ENCODE measurements at regions not wholly inside any gene's neighbourhood (a gene's known extent, or its start where the extent isn't known, plus 50 kb on each side); places are given as distances from the start of the nearest gene placed in this dataset.

- ATAC-seq: no peak
- TF ChIP-seq CSDC2 (CRISPR knock-in tag; IDR thresholded peaks at IDR 0.05) (no peak), ZNF565 (CRISPR knock-in tag; conservative IDR thresholded peaks at IDR 0.05; ENCODE audit: low read depth) (no peak)
These were observed 134.6 kb upstream of the ECI2 start for GRCh38 chr6:4270001-4270400.

GRCh38 chr6:4268171-4268570 lies 132.8 kb upstream of the ECI2 start:
- TF ChIP-seq ESRRG (CRISPR knock-in tag; IDR thresholded peaks at IDR 0.05) (no peak), TOX (CRISPR knock-in tag; IDR thresholded peaks at IDR 0.05; ENCODE audit: borderline replicate concordance) (no peak), SNAI2 (CRISPR knock-in tag; IDR thresholded peaks at IDR 0.05) (no peak), ISL1 (CRISPR knock-in tag; IDR thresholded peaks at IDR 0.05) (no peak), CREB5 (CRISPR knock-in tag; IDR thresholded peaks at IDR 0.05; ENCODE audit: low read depth) (no peak), ZNF8 (CRISPR knock-in tag; IDR thresholded peaks at IDR 0.05) (no peak), OSR1 (CRISPR knock-in tag; IDR thresholded peaks at IDR 0.05) (no peak), ZNF70 (CRISPR knock-in tag; IDR thresholded peaks at IDR 0.05) (no peak), PATZ1 (CRISPR knock-in tag; IDR thresholded peaks at IDR 0.05; ENCODE audit: borderline replicate concordance) (no peak), RARB (CRISPR knock-in tag; IDR thresholded peaks at IDR 0.05) (no peak), GLIS3 (CRISPR knock-in tag; IDR thresholded peaks at IDR 0.05) (no peak)
- TF ChIP-seq, protein P1, sequence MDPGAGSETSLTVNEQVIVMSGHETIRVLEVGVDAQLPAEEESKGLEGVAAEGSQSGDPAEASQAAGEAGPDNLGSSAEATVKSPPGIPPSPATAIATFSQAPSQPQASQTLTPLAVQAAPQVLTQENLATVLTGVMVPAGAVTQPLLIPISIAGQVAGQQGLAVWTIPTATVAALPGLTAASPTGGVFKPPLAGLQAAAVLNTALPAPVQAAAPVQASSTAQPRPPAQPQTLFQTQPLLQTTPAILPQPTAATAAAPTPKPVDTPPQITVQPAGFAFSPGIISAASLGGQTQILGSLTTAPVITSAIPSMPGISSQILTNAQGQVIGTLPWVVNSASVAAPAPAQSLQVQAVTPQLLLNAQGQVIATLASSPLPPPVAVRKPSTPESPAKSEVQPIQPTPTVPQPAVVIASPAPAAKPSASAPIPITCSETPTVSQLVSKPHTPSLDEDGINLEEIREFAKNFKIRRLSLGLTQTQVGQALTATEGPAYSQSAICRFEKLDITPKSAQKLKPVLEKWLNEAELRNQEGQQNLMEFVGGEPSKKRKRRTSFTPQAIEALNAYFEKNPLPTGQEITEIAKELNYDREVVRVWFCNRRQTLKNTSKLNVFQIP (CRISPR knock-in tag; IDR thresholded peaks at IDR 0.05; ENCODE audit: borderline replicate concordance, low read depth): no peak
- ATAC-seq: no peak

DNA sequence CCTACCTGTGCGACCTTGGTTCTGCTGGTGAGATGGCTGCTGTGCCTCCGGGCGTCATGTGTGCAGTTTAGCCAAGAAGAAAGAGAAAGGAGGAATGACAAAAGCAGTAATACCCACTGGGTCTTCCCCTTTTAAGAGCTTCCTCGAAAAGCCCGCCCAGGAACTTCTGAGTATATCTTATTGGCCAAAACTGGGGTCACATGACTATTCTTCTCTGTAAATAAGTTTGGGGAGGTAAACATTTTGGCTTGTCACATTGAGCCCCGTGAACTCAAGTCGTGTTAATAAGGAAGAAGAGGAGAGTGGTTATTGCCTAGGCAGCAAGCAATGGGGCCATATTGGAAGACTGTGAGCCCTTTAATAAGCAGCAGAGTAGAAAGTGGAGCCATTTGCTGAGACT lies 130.4 kb upstream of the ECI2 start:
- no peak for TF ChIP-seq PPARA (CRISPR knock-in tag; IDR thresholded peaks at IDR 0.05; ENCODE audit: borderline replicate concordance)
- TF ChIP-seq ZNF70 (CRISPR knock-in tag; IDR thresholded peaks at IDR 0.05): no peak
- TF ChIP-seq TCF4 (CRISPR knock-in tag; IDR thresholded peaks at IDR 0.05; ENCODE audit: borderline replicate concordance): no peak
- no peak for ATAC-seq

- no peak for ATAC-seq
- TF ChIP-seq PATZ1 (CRISPR knock-in tag; IDR thresholded peaks at IDR 0.05; ENCODE audit: borderline replicate concordance) (no peak), ZNF70 (CRISPR knock-in tag; IDR thresholded peaks at IDR 0.05) (no peak), ZNF565 (CRISPR knock-in tag; conservative IDR thresholded peaks at IDR 0.05; ENCODE audit: low read depth) (no peak), RARB (CRISPR knock-in tag; IDR thresholded peaks at IDR 0.05) (no peak), SNAI2 (CRISPR knock-in tag; IDR thresholded peaks at IDR 0.05) (no peak), ISL1 (CRISPR knock-in tag; IDR thresholded peaks at IDR 0.05) (no peak), TCF4 (CRISPR knock-in tag; IDR thresholded peaks at IDR 0.05; ENCODE audit: borderline replicate concordance) (no peak)
These were observed 129.2 kb upstream of the ECI2 start for GRCh38 chr6:4264601-4265000.

- TF ChIP-seq RARB (CRISPR knock-in tag; IDR thresholded peaks at IDR 0.05) (no peak), ZFP30 (CRISPR knock-in tag; IDR thresholded peaks at IDR 0.05) (no peak), PPARA (CRISPR knock-in tag; IDR thresholded peaks at IDR 0.05; ENCODE audit: borderline replicate concordance) (no peak), ZNF8 (CRISPR knock-in tag; IDR thresholded peaks at IDR 0.05) (no peak)
These were observed 128.7 kb upstream of the ECI2 start for GRCh38 chr6:4264081-4264480.

GRCh38 chr6:4262526-4262925 lies 127.2 kb upstream of the ECI2 start:
- no peak for ATAC-seq
- TF ChIP-seq ZNF565 (CRISPR knock-in tag; conservative IDR thresholded peaks at IDR 0.05; ENCODE audit: low read depth) (no peak), CSDC2 (CRISPR knock-in tag; IDR thresholded peaks at IDR 0.05) (no peak), TSHZ2 (CRISPR knock-in tag; IDR thresholded peaks at IDR 0.05) (no peak), ZFP30 (CRISPR knock-in tag; IDR thresholded peaks at IDR 0.05) (no peak), CREB5 (CRISPR knock-in tag; IDR thresholded peaks at IDR 0.05; ENCODE audit: low read depth) (no peak), ZFP3 (CRISPR knock-in tag; IDR thresholded peaks at IDR 0.05) (no peak), TOX (CRISPR knock-in tag; IDR thresholded peaks at IDR 0.05; ENCODE audit: borderline replicate concordance) (no peak), ZNF70 (CRISPR knock-in tag; IDR thresholded peaks at IDR 0.05) (no peak), RARB (CRISPR knock-in tag; IDR thresholded peaks at IDR 0.05) (no peak), ESRRG (CRISPR knock-in tag; IDR thresholded peaks at IDR 0.05) (no peak), GLIS3 (CRISPR knock-in tag; IDR thresholded peaks at IDR 0.05) (no peak), OSR1 (CRISPR knock-in tag; IDR thresholded peaks at IDR 0.05) (no peak)

More at GRCh38 chr6:4264081-4264480, 128.7 kb upstream of the ECI2 start:
- no peak for ATAC-seq

Data from SK-N-SH treated with all-trans-retinoic acid at 6 μM for 48 hours (cell line).